Naive B cell (primary cell): ENCODE measurements at regions not wholly inside any gene's neighbourhood (a gene's known extent, or its start where the extent isn't known, plus 50 kb on each side); places are given as distances from the start of the nearest gene placed in this dataset.

ENCODE experiments used
- ATAC-seq, 2 donors: fragments of 150-1000 bp; cut with Tn5 transposase; 2 replicates each; pipeline ENCODE4 v1.10.0; 2021; ENCODE audit warnings: low read depth in 2 of 2, mild to moderate bottlenecking in 2 of 2, moderate library complexity in 2 of 2
- DNase-seq: peaks from one replicate; pipeline ENCODE4 v3.0.0; 2022
- H3K27ac Mint-ChIP-seq, 6 donors: one replicate each; pipeline ENCODE4 v1.8.0; 2020 to 2022; ENCODE audit warnings: mild to moderate bottlenecking in 6 of 6, mixed read lengths in 6 of 6, moderate library complexity in 5 of 6, inconsistent platforms in 2 of 6
- H3K27me3 Mint-ChIP-seq, 3 donors: one replicate each; pipeline ENCODE4 v1.8.0; 2021 to 2022; ENCODE audit warnings: mixed read lengths in 3 of 3, mild to moderate bottlenecking in 1 of 3
- H3K36me3 Mint-ChIP-seq, 2 donors: one replicate each; pipeline ENCODE4 v1.8.0; 2020 to 2022; ENCODE audit warnings: mixed read lengths in 2 of 2, inconsistent platforms in 1 of 2, mild to moderate bottlenecking in 1 of 2
- H3K4me1 Mint-ChIP-seq, 3 donors: one replicate each; pipeline ENCODE4 v1.8.0; 2020 to 2022; ENCODE audit warnings: mixed read lengths in 3 of 3, inconsistent platforms in 1 of 3, mild to moderate bottlenecking in 1 of 3, moderate library complexity in 1 of 3
- H3K4me3 Mint-ChIP-seq, 8 donors: one replicate each; pipeline ENCODE4 v1.8.0; 2020 to 2022; ENCODE audit warnings: mild to moderate bottlenecking in 8 of 8, mixed read lengths in 8 of 8, moderate library complexity in 8 of 8, inconsistent platforms in 2 of 8
- H3K9me3 Mint-ChIP-seq, 7 donors: one replicate each; pipeline ENCODE4 v1.8.0; 2020 to 2022; ENCODE audit warnings: mixed read lengths in 7 of 7, mild to moderate bottlenecking in 5 of 7, inconsistent platforms in 2 of 7, moderate library complexity in 1 of 7

DNA sequence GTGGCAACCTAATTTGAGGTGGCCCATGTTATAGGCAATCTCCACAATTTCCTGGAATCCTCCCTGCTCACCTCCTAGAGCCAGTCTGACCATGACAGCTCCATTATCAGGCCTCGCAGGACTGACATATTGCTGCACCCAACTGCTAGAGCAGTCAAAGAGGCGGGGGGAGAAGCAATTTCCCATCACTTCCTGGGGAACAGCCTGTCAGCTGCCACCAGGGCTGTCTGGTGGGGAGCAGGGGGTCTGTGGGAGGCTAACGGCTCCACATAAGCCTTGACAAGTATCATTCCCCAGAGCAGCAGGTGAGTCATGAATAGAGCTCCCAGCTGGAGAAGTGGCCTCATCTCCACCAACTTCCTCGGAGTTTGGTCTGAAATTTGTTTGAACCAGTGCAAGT, 322.9 kb downstream of the MATN1 start:
- no peak overlapping the region for H3K4me3 Mint-ChIP-seq
- H3K9me3 Mint-ChIP-seq = no peaks in the 10 kb centered on the region
- H3K36me3 Mint-ChIP-seq = no peaks in the 10 kb centered on the region
- no peak overlapping the region for H3K27ac Mint-ChIP-seq
- no peaks in the 10 kb centered on the region for H3K4me1 Mint-ChIP-seq
- DNase-seq (no peak), ATAC-seq (no peak)
- peaks cover 16 to 66% (median 17%) of the 10 kb centered on the region in 3 donors for H3K27me3 Mint-ChIP-seq

DNA sequence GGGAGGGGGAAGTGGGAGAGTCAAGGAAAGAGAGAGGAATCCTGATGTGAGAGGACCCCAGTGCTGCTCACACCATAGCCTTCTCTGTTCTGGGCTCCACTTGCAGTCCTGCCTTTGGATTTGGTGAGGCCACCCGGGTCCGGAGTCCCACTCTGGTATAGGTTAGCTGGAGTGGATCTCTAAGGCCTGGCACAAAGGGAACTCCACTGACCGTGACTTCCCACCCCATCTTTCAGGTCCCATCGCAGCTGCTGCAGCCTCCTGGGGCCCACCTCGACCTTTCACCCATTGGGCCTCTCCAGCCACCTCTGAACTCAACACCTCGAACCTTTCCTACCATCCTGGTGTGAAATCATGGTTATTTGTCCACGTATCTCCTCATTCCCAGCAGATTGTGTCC, 324.4 kb downstream of the MATN1 start:
- H3K27me3 Mint-ChIP-seq = peaks cover 12 to 52% (median 18%) of the 10 kb centered on the region in 3 donors
- H3K9me3 Mint-ChIP-seq = peaks cover 0 to 2% (median 0%) of the 10 kb centered on the region in 7 donors
- H3K36me3 Mint-ChIP-seq = no peaks in the 10 kb centered on the region
- no peak overlapping the region for H3K27ac Mint-ChIP-seq
- H3K4me1 Mint-ChIP-seq = no peaks in the 10 kb centered on the region
- peak overlapping the region in 1 of 8 donors; percentile 68 for H3K4me3 Mint-ChIP-seq
- ATAC-seq = no peak
- DNase-seq = no peak

DNA sequence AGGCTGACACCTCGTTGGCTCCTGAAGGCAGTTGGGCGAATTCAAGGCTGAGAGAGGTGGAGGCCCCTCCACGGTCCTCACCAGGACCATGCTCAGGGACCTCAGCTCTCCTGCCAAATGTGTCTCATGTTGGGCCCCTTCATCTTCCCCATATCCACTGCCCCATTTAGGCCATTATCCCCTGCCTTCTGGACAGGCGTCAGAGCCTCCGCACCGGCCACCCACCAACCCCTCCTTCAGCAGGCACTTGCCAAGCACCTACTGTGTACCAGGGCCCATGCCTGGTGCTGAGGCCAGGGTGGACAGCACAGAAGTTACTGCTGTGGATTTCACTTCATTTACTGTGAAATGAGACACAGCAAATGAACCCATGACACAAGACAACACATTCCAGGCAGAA, 325.8 kb downstream of the MATN1 start:
- ATAC-seq = no peak
- no peak overlapping the region for H3K27ac Mint-ChIP-seq
- no peaks in the 10 kb centered on the region for H3K36me3 Mint-ChIP-seq
- H3K4me1 Mint-ChIP-seq = no peaks in the 10 kb centered on the region
- H3K4me3 Mint-ChIP-seq = no peak overlapping the region
- H3K9me3 Mint-ChIP-seq = peaks cover 0 to 2% (median 0%) of the 10 kb centered on the region in 7 donors
- H3K27me3 Mint-ChIP-seq = peaks cover 21 to 42% (median 22%) of the 10 kb centered on the region in 3 donors
- no peak for DNase-seq

DNA sequence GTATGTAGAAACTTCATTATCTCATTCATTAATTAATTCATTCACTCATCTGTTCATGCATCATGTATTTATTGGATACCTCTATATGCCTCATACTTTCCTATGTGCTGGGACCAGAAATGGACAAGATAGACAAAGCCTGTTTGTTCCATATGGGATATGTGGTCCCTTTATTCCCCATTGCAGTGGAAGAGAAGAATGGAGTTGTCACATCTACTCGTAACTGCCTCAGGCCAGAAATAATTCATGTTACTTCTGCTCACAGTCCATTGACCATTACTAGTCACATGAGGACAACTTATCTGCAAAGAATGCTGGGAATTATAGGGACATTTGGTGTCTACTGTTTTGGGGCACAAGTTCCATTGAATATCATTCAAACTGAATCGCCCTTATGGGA, 327.8 kb downstream of the MATN1 start:
- Mint-ChIP-seq H3K4me3 (no peak overlapping the region), H3K9me3 (peaks cover 0 to 6% (median 0%) of the 10 kb centered on the region in 7 donors), H3K36me3 (no peaks in the 10 kb centered on the region), H3K27ac (no peak overlapping the region), H3K4me1 (no peaks in the 10 kb centered on the region), H3K27me3 (peaks cover 22 to 30% (median 24%) of the 10 kb centered on the region in 3 donors)
- no peak for ATAC-seq
- no peak for DNase-seq

DNA sequence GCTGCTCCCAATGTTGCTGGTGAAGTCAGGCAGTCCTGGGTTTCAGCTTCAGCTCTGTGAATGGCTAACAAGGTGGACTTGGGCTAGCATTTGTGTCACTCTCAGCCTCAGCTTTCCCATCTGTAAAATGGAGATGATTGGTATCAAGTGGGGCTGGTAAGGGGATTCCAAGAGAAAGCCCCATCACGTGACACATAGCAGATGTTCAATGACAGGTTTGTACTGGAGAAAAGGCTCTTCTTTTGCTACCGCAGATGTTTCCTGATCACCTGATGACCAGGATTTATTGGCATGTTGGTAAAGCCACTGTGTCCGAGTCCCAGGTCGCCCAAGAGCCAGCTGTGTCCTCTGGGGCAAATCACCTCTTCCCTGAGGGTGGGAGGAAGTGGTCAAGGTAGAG, 335.0 kb downstream of the MATN1 start:
- Mint-ChIP-seq H3K4me1 (no peaks in the 10 kb centered on the region), H3K36me3 (no peaks in the 10 kb centered on the region), H3K27me3 (peaks cover 23 to 53% (median 32%) of the 10 kb centered on the region in 3 donors), H3K9me3 (peaks cover 0 to 6% (median 0%) of the 10 kb centered on the region in 7 donors), H3K4me3 (no peak overlapping the region), H3K27ac (no peak overlapping the region)
- ATAC-seq (no peak), DNase-seq (no peak)

DNA sequence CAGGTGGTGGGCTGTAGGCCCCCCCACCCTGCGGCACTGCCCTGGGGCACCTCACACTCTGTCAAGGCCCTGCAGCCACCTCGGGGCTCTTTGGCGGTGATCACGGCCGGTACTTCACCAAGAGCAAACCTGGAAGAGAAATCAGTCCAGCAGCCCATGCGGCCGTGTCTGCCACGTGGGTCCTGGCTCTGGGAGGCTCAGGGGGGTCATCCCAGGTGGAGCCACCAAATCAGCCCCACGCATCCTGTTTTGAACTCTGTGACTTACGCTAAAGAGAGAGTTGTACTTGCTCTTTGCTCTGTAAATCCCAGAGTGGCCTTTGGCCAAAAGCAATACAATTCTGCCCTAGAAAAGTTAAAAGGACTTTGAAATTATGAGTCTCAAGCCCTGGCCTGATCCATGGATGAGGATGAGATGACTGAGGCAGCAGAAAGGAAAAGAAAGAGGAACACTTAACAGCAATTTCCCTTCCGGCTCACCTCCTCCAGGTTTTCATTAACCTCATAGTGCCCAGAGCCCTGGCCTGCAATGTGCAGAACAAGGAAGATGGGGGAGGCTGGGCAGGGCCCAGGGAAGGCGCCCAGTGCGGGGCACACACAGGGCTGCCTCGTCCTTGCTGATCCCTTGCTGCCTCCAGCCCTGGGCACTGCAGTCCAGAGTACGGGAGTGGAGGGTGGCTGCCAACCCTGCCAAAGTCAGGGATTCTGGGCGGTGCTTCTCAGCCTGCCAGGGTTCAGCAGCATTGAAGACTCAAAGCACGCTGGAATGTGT, 337.0 kb downstream of the MATN1 start:
- no peaks in the 10 kb centered on the region for H3K36me3 Mint-ChIP-seq

DNA sequence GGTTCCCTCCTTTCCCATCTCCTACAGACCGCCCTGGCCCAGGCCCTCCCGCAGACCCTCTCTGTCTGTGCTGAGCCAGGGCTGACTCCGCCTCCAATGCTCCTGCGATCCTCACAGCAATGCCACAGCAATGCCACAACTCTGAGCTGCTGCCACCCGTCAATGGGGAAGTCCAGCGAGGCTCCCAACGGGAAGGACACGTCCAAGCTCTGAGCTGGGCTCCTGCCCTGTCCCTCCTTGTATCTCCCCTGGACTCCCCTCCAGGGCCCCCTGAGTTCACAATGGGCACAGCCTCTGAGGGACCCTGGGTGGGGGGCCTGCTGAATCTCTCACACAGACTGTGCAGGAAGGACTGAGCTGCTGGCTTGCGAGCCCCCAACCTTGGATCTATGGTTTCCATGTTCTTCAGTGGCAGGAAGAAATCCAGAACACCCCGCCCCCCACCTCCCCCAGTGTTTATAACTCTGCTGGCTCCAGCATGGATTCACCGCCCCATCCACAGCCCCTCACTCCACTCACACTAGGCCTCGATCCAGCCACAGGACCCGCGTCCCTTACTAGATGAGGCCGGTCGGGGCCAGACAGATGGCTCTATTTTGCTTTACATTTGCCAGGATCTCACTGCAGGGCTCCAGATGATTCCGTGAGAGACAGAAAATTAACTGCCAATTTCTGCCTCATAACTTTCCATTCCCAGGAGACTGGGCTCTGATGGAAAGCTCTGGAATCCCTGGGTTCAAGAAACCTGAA, 338.0 kb downstream of the MATN1 start:
- peaks cover 0 to 2% (median 0%) of the 10 kb centered on the region in 3 donors for H3K4me1 Mint-ChIP-seq
- DNase-seq = no peak
- H3K27ac Mint-ChIP-seq = peak overlapping the region in 1 of 6 donors; percentile 74
- ATAC-seq = no peak
- H3K4me3 Mint-ChIP-seq = peak overlapping the region in 1 of 8 donors; percentile 42
- H3K36me3 Mint-ChIP-seq = no peaks in the 10 kb centered on the region
- peaks cover 32 to 67% (median 44%) of the 10 kb centered on the region in 3 donors for H3K27me3 Mint-ChIP-seq
- H3K9me3 Mint-ChIP-seq = no peaks in the 10 kb centered on the region

More for the DNA sequence above, 337.0 kb downstream of the MATN1 start:
- H3K27ac Mint-ChIP-seq = no peak overlapping the region
- no peaks in the 10 kb centered on the region for H3K4me1 Mint-ChIP-seq
- H3K4me3 Mint-ChIP-seq = no peak overlapping the region
- H3K9me3 Mint-ChIP-seq = no peaks in the 10 kb centered on the region
- no peak for ATAC-seq
- DNase-seq = no peak
- H3K27me3 Mint-ChIP-seq = peaks cover 28 to 58% (median 45%) of the 10 kb centered on the region in 3 donors

DNA sequence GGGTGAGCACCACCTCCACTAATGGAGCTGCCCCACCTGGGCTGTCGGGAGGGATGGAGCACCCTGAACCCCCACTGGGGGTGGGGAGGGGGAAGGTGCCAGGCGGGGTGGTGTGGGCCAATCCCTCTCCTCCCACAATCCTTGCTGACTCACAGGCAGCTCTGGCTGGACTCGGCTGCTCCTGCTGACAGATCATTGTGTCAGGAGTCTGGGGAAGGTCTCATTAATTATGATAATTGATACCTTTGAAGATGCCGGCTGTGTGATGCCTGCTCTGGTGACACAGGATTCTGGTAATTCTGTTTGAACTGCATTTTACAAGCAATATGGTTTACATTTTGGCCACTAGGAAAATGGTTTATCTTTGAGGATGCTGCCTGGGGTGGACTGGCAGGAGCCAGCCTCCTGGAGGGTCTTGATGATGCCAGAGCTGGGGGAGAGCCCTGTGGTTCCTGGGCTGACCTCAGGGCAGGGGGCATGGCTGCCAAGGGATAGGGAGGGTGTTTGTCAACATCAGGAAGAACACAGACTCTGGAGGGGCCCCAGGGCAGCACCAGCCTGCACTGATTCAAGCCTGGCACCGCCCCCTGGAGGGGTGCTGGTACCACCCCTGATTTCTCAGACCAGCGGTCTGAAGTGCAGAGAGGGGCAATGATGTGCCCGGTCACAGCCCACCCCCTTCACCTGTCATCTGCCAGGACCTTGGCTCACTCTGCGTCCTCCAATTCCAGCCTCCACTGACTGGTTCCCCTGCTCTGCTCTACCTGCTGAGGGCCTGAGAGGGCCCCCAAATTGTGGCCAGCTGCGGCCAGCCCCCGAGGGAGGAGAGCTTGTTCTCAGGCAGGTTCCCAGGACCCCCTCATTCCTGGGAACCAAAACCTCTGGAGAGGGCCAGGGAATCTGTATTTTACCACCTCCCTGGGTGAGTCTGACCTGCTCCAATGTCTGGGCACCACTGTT, 338.8 kb downstream of the MATN1 start:
- Mint-ChIP-seq H3K27me3 (peaks cover 28 to 68% (median 40%) of the 10 kb centered on the region in 3 donors), H3K4me3 (no peak overlapping the region), H3K36me3 (no peaks in the 10 kb centered on the region), H3K4me1 (peaks cover 0 to 3% (median 0%) of the 10 kb centered on the region in 3 donors), H3K27ac (no peak overlapping the region), H3K9me3 (no peaks in the 10 kb centered on the region)
- DNase-seq (no peak), ATAC-seq (no peak)

DNA sequence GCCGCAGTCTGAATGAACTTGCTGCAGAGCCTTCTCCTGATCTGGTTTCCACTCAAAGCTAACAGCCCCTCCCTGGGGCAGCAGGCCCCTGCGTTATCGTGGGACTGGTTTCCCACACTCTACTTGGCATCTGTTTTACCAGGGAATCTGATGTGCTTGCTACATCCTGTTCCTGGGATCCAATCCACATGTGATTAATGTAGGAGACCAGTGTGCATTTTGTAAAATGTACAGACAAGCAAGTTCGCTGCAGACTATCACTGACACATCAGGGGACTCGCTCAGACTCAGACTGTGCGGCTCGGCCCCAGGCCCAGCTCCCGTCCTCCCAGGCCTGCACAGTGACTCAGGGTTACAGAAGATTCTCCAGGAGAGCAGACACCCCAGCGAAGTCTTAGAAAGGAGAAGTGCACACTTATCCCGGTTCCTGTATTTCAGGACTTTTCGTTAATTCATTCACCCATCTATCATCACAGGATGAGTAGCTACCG, 340.1 kb downstream of the MATN1 start:
- H3K9me3 Mint-ChIP-seq = no peaks in the 10 kb centered on the region
- no peak for DNase-seq
- no peak overlapping the region for H3K27ac Mint-ChIP-seq
- no peaks in the 10 kb centered on the region for H3K36me3 Mint-ChIP-seq
- H3K27me3 Mint-ChIP-seq = peaks cover 25 to 69% (median 41%) of the 10 kb centered on the region in 3 donors
- peaks cover 0 to 3% (median 3%) of the 10 kb centered on the region in 3 donors for H3K4me1 Mint-ChIP-seq
- ATAC-seq = no peak
- no peak overlapping the region for H3K4me3 Mint-ChIP-seq

DNA sequence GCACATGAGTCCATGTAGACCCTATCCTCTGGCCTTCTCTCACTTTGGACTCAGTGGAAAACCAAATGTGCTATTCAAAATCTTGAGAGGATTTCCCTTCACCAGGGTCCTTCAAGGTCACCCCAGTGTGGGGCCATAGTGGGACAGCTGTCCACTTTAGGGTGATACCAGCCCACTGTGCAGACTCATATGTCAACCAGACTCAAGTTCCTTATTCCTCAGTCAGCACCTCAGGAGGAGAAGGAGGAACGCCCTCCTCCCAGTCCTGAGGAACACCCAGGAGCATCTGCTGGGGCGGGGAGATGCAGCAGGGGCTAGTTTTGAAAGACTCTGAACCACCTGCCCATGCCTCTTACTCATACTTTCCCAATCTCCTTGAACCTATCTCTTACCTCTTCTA, 340.9 kb downstream of the MATN1 start:
- no peaks in the 10 kb centered on the region for H3K9me3 Mint-ChIP-seq
- H3K27me3 Mint-ChIP-seq = peaks cover 21 to 69% (median 35%) of the 10 kb centered on the region in 3 donors
- H3K27ac Mint-ChIP-seq = no peak overlapping the region
- no peaks in the 10 kb centered on the region for H3K36me3 Mint-ChIP-seq
- H3K4me3 Mint-ChIP-seq = no peak overlapping the region
- ATAC-seq (no peak), DNase-seq (no peak)
- H3K4me1 Mint-ChIP-seq = peaks cover 0 to 3% (median 3%) of the 10 kb centered on the region in 3 donors

DNA sequence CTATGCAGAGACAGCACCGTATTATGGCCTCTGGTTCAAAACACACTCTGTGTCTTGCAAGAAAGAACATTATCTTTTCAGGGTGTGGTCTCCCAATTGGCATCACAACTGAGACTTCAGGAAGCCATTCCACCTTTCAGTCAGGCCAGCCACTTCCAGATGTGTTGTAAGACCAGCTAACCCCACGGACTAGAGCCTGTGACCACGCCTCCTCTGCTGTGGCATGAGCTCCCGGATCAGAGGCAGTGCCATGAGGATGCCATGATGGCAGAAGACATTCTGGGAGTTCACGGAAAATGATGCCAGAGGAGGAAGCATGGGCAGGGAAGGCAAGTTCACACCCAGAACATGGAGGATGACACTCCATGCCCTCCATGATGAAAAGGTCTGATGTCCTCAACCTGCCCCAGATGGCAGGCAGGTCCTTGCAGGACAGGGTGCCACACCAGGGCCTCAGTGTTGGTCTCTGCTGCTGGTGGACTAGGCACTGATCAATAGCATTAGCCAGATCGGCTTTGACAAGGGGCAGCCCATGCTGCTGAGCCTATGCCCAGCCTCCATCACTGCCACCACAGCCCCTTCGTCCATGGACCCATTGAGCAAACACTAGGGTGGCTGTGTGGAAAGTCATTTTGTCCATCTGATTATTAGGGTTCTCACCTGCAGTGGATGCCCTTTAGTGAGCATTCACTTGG, 341.6 kb downstream of the MATN1 start:
- Mint-ChIP-seq H3K27me3 (peaks cover 21 to 69% (median 35%) of the 10 kb centered on the region in 3 donors), H3K27ac (no peak overlapping the region), H3K4me1 (peaks cover 0 to 3% (median 3%) of the 10 kb centered on the region in 3 donors), H3K4me3 (no peak overlapping the region), H3K36me3 (no peaks in the 10 kb centered on the region), H3K9me3 (no peaks in the 10 kb centered on the region)
- DNase-seq (no peak), ATAC-seq (no peak)

DNA sequence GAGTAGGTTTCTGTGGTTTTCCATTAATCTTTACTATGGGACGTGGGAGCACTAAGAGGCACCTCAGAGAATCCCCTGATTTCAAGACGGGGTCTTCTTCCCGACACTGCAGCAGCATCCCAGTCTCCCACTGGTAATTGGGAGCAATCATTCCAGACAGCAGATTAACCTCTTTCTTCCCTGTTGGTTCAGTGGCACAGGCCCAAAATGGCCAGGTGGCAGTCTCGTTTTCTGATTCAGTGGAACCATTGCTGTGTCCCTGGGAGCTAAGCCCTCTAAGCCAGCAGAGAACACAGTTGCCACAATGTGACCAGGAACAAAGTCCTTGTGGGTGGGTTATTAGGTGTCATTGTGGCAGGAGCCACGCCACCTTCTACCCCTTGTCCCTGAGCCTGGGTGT, 342.1 kb downstream of the MATN1 start:
- Mint-ChIP-seq H3K9me3 (no peaks in the 10 kb centered on the region), H3K27ac (no peak overlapping the region), H3K4me3 (peak overlapping the region in 1 of 8 donors; percentile 16), H3K27me3 (peaks cover 24 to 70% (median 40%) of the 10 kb centered on the region in 3 donors), H3K36me3 (no peaks in the 10 kb centered on the region), H3K4me1 (peaks cover 0 to 3% (median 3%) of the 10 kb centered on the region in 3 donors)
- no peak for ATAC-seq
- DNase-seq = no peak
